Hepatocyte (in vitro differentiated cells): ENCODE measurements at regions not wholly inside any gene's neighbourhood (a gene's known extent, or its start where the extent isn't known, plus 50 kb on each side); places are given as distances from the start of the nearest gene placed in this dataset.

Experiments
- DNase-seq: peaks from one replicate; pipeline ENCODE4 v3.0.0-alpha.2; 2016; ENCODE audit warnings: low spot score
- H2AFZ ChIP-seq: fragments of 200-600 bp; sonication (generic); 2 replicates; pipeline ENCODE4 v1.6.0; 2016; ENCODE audit warnings: antibody characterized with exemption, mild to moderate bottlenecking
- H3K27ac ChIP-seq: fragments of 200-600 bp; sonication (generic); 2 replicates; pipeline ENCODE4 v1.5.1; 2016; ENCODE audit warnings: mild to moderate bottlenecking
- H3K27me3 ChIP-seq: fragments of 200-600 bp; sonication (generic); 2 replicates; pipeline ENCODE4 v1.6.1; 2016
- H3K36me3 ChIP-seq: fragments of 200-600 bp; sonication (generic); replicated peaks from 2 replicates; pipeline ENCODE4 v1.5.1; 2016; ENCODE audit warnings: low read depth; ENCODE audit not compliant: insufficient read depth
- H3K4me1 ChIP-seq: fragments of 200-600 bp; sonication (generic); 2 replicates; pipeline ENCODE4 v1.5.1; 2016; ENCODE audit warnings: mild to moderate bottlenecking, moderate library complexity; ENCODE audit not compliant: insufficient read depth
- H3K4me2 ChIP-seq: fragments of 200-600 bp; sonication (generic); 2 replicates; pipeline ENCODE4 v1.6.0; 2016
- H3K4me3 ChIP-seq: fragments of 200-600 bp; sonication (generic); 2 replicates; pipeline ENCODE4 v1.5.1; 2016; ENCODE audit warnings: mild to moderate bottlenecking
- H3K79me2 ChIP-seq: fragments of 200-600 bp; sonication (generic); 2 replicates; pipeline ENCODE4 v1.6.0; 2017; ENCODE audit warnings: mild to moderate bottlenecking
- H3K9me2 ChIP-seq: fragments of 200-600 bp; sonication (generic); replicated peaks from 2 replicates; pipeline ENCODE4 v1.6.0; 2017; ENCODE audit warnings: mild to moderate bottlenecking; ENCODE audit not compliant: insufficient read depth
- H3K9me3 ChIP-seq: fragments of 200-600 bp; sonication (generic); 2 replicates; pipeline ENCODE4 v1.5.1; 2016; ENCODE audit warnings: low read depth, mild to moderate bottlenecking
- H4K20me1 ChIP-seq: fragments of 200-600 bp; sonication (generic); 2 replicates; pipeline ENCODE4 v1.6.0; 2016; ENCODE audit warnings: mild to moderate bottlenecking; ENCODE audit not compliant: insufficient read depth, poor library complexity, severe bottlenecking
- EZH2 ChIP-seq: fragments of 200-600 bp; sonication (generic); IDR thresholded peaks from 2 replicates; pipeline ENCODE4 v1.6.1; 2016; ENCODE audit warnings: antibody characterized with exemption, mild to moderate bottlenecking, borderline replicate concordance
- EZH2phosphoT487 ChIP-seq: fragments of 200-600 bp; sonication (generic); IDR thresholded peaks from one replicate; pipeline ENCODE4 v1.6.1; 2018; ENCODE audit warnings: antibody characterized with exemption, mild to moderate bottlenecking, low read depth, moderate library complexity; ENCODE audit not compliant: unreplicated experiment, severe bottlenecking
- WGBS: methylation state at CpG from one replicate; pipeline ENCODE4 v1.1.6; 2016; ENCODE audit warnings: low lambda C conversion rate; ENCODE audit errors: missing lambda C conversion rate; 5-methylcytosine and 5-hydroxymethylcytosine counted together
- TF ChIP-seq, protein P1 (sequence below): fragments of 200-600 bp; sonication (generic); IDR thresholded peaks from 2 replicates; pipeline ENCODE4 v1.5.1; 2016; ENCODE audit warnings: antibody characterized with exemption, mild to moderate bottlenecking; ENCODE audit not compliant: poor library complexity

DNA sequence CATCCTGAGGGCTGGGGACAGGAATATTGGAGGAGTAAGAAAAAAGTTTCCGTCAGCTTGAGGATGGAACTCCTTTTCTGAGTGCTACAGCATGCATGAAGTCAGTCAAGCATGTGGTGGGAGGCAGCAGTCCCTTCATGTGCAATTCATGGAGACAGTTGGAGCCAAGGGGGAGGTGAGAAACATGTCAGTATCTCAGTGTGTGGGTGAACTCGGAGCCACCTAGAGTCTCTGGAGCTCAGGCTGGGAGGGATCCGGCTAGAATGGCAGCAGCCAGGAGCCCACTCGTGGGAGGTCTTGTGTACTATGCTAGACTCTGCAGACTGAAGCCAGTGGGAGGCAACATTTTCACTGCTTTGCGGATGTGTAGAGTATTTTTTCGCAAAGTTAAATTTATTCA lies 60.3 kb downstream of the AVPR1A start:
- H3K27me3 ChIP-seq: no peaks in the 10 kb centered on the region
- H3K4me2 ChIP-seq: no peak overlapping the region
- no peak for TF ChIP-seq EZH2phosphoT487
- TF ChIP-seq, protein P1, sequence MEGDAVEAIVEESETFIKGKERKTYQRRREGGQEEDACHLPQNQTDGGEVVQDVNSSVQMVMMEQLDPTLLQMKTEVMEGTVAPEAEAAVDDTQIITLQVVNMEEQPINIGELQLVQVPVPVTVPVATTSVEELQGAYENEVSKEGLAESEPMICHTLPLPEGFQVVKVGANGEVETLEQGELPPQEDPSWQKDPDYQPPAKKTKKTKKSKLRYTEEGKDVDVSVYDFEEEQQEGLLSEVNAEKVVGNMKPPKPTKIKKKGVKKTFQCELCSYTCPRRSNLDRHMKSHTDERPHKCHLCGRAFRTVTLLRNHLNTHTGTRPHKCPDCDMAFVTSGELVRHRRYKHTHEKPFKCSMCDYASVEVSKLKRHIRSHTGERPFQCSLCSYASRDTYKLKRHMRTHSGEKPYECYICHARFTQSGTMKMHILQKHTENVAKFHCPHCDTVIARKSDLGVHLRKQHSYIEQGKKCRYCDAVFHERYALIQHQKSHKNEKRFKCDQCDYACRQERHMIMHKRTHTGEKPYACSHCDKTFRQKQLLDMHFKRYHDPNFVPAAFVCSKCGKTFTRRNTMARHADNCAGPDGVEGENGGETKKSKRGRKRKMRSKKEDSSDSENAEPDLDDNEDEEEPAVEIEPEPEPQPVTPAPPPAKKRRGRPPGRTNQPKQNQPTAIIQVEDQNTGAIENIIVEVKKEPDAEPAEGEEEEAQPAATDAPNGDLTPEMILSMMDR: no peak
- TF ChIP-seq EZH2: no peak
- no peak overlapping the region for H2AFZ ChIP-seq
- H3K4me1 ChIP-seq: no peaks in the 10 kb centered on the region
- WGBS: 81% methylated on average over 6 of the region's 6 CpGs
- no peaks in the 10 kb centered on the region for H3K36me3 ChIP-seq
- no peaks in the 10 kb centered on the region for H3K9me2 ChIP-seq
- DNase-seq: no peak
- H3K4me3 ChIP-seq: no peak overlapping the region
- H3K79me2 ChIP-seq: no peaks in the 10 kb centered on the region
- no peak overlapping the region for H3K27ac ChIP-seq
- no peaks in the 10 kb centered on the region for H3K9me3 ChIP-seq
- H4K20me1 ChIP-seq: no peaks in the 10 kb centered on the region

- H3K79me2 ChIP-seq: no peaks in the 10 kb centered on the region
These were observed 64.7 kb downstream of the AVPR1A start for GRCh38 chr12:63086149-63086915.

DNA sequence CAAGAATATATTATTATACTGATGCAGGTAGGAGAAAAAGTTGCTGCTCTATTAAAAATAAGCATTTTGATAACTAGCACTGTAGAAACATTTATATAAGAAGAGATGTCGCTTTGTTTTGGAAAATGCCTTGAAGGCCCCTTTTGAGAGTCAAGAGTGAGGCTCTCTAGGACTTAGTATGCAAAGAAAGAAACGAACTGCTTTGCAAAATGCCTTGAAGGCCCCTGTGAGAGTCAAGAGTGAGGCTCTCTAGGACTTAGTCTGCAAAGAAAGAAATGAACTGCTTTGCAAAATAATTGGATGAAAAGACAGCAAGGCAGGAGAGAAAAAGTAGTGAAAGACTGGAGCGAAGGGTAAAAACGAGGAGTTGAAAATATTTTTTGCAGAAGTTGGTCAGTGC lies 65.9 kb downstream of the AVPR1A start:
- H3K27me3 ChIP-seq: no peaks in the 10 kb centered on the region
- no peak for DNase-seq
- H3K4me1 ChIP-seq: peaks cover 18% of the 10 kb centered on the region
- H3K27ac ChIP-seq: no peak overlapping the region
- H3K9me3 ChIP-seq: no peaks in the 10 kb centered on the region
- H3K4me3 ChIP-seq: no peak overlapping the region
- H3K9me2 ChIP-seq: no peaks in the 10 kb centered on the region
- no peaks in the 10 kb centered on the region for H4K20me1 ChIP-seq
- no peak overlapping the region for H2AFZ ChIP-seq
- no peaks in the 10 kb centered on the region for H3K79me2 ChIP-seq
- WGBS: 62% methylated on average over 4 of the region's 4 CpGs
- H3K4me2 ChIP-seq: no peak overlapping the region
- TF ChIP-seq, protein P1: no peak
- TF ChIP-seq EZH2: no peak
- no peak for TF ChIP-seq EZH2phosphoT487
- no peaks in the 10 kb centered on the region for H3K36me3 ChIP-seq

More at GRCh38 chr12:63086149-63086915, 64.7 kb downstream of the AVPR1A start:
- TF ChIP-seq, protein P1: no peak
- TF ChIP-seq EZH2 (no peak), EZH2phosphoT487 (no peak)
- Histone ChIP-seq H3K4me3 (no peak overlapping the region), H3K9me3 (no peaks in the 10 kb centered on the region), H3K4me1 (peaks cover 18% of the 10 kb centered on the region), H3K9me2 (no peaks in the 10 kb centered on the region), H3K36me3 (no peaks in the 10 kb centered on the region), H3K27ac (no peak overlapping the region), H3K4me2 (no peak overlapping the region), H2AFZ (no peak overlapping the region), H3K27me3 (no peaks in the 10 kb centered on the region), H4K20me1 (no peaks in the 10 kb centered on the region)
- 89% methylated on average over 7 of the region's 7 CpGs for WGBS
- DNase-seq: no peak
